ENCODE measurements at regions not wholly inside any gene's neighbourhood (a gene's known extent, or its start where the extent isn't known, plus 50 kb on each side); places are given as distances from the start of the nearest gene placed in this dataset.

GRCh38 chr13:111572956-111573761, 252.7 kb downstream of the TEX29 start:
- TF ChIP-seq CTCF (IDR thresholded peaks at IDR 0.05) (no peak), POLR2A (IDR thresholded peaks at IDR 0.05) (no peak)
- 87 to 91% methylated on average over 27 of the region's 27 CpGs for WGBS, 2 donors
- DNase-seq, result no peak
- no peaks in the 10 kb centered on the region for H3K36me3 ChIP-seq (ENCODE audit: low read depth, missing control alignments)
- H3K4me1 ChIP-seq, result no peaks in the 10 kb centered on the region
- no peak overlapping the region for H3K4me3 ChIP-seq
- no peak overlapping the region for H3K27ac ChIP-seq
- no peaks in the 10 kb centered on the region for H3K27me3 ChIP-seq
- H3K9me3 ChIP-seq, result no peaks in the 10 kb centered on the region
- intact Hi-C loops (cut with DNase I; ENCODE audit: low total_unique reads), result no loop called here

GRCh38 chr13:111573801-111574200, 253.4 kb downstream of the TEX29 start:
- H3K9me3 ChIP-seq, result no peaks in the 10 kb centered on the region
- H3K27ac ChIP-seq, result no peak overlapping the region
- H3K27me3 ChIP-seq, result no peaks in the 10 kb centered on the region
- 90 to 93% methylated on average over 7 of the region's 7 CpGs for WGBS, 2 donors
- intact Hi-C loops (cut with DNase I; ENCODE audit: low total_unique reads), result no loop called here
- TF ChIP-seq POLR2A (IDR thresholded peaks at IDR 0.05) (no peak), CTCF (IDR thresholded peaks at IDR 0.05) (no peak)
- H3K4me3 ChIP-seq, result no peak overlapping the region
- DNase-seq, result no peak
- H3K36me3 ChIP-seq (ENCODE audit: low read depth, missing control alignments), result no peaks in the 10 kb centered on the region
- H3K4me1 ChIP-seq, result no peaks in the 10 kb centered on the region

- Histone ChIP-seq H3K27ac (no peak overlapping the region), H3K9me3 (no peaks in the 10 kb centered on the region), H3K27me3 (no peaks in the 10 kb centered on the region), H3K4me1 (no peaks in the 10 kb centered on the region), H3K36me3 (ENCODE audit: low read depth, missing control alignments) (no peaks in the 10 kb centered on the region), H3K4me3 (no peak overlapping the region)
- DNase-seq, result no peak
- no peak for TF ChIP-seq CTCF (IDR thresholded peaks at IDR 0.05)
- TF ChIP-seq POLR2A (IDR thresholded peaks at IDR 0.05), result no peak
- 90 to 94% methylated on average over 4 to 9 of the region's 9 CpGs for WGBS, 2 donors
- intact Hi-C loops (cut with DNase I; ENCODE audit: low total_unique reads), result no loop called here
Observed at GRCh38 chr13:111575276-111575675, 254.8 kb downstream of the TEX29 start.

GRCh38 chr13:111575719-111576118, 255.3 kb downstream of the TEX29 start:
- Histone ChIP-seq H3K36me3 (ENCODE audit: low read depth, missing control alignments) (no peaks in the 10 kb centered on the region), H3K27ac (no peak overlapping the region), H3K4me1 (no peaks in the 10 kb centered on the region), H3K27me3 (no peaks in the 10 kb centered on the region), H3K9me3 (no peaks in the 10 kb centered on the region), H3K4me3 (no peak overlapping the region)
- DNase-seq, result no peak
- TF ChIP-seq POLR2A (IDR thresholded peaks at IDR 0.05) (no peak), CTCF (IDR thresholded peaks at IDR 0.05) (no peak)
- intact Hi-C loops (cut with DNase I; ENCODE audit: low total_unique reads), result no loop called here
- WGBS, 2 donors, result 52 to 61% methylated on average over 5 of the region's 5 CpGs

Measured in testis (tissue), 2 donors.